Left renal pelvis (tissue), 4 donors: ENCODE measurements at regions not wholly inside any gene's neighbourhood (a gene's known extent, or its start where the extent isn't known, plus 50 kb on each side); places are given as distances from the start of the nearest gene placed in this dataset.
A peak's percentile ranks its signal among the peaks of the same experiment; 100 is the strongest.
"Not testable (repeated sequence)": the region's sequence is repeated elsewhere in the genome, so short reads cannot be mapped to it uniquely, and the experiment has no call there.

Experiments used
- DNase-seq, 4 donors: peaks; one replicate each; pipeline ENCODE4 v3.0.0-alpha.2; 2013; ENCODE audit warnings: low read depth in 4 of 4, low spot score in 3 of 4

GRCh38 chr3:125645616-125646015 is 50.3 kb upstream of the OSBPL11 start:
- no peak for DNase-seq

GRCh38 chr3:125646581-125646980 is 51.3 kb upstream of the OSBPL11 start:
- no peak for DNase-seq

GRCh38 chr3:125647318-125648014 is 52.2 kb upstream of the OSBPL11 start:
- no peak for DNase-seq

GRCh38 chr3:125651244-125651643 is 55.9 kb upstream of the OSBPL11 start:
- DNase-seq, result no peak

GRCh38 chr3:125652349-125652748 is 57.1 kb upstream of the OSBPL11 start:
- no peak for DNase-seq

- DNase-seq, result no peak
These were observed 59.2 kb upstream of the OSBPL11 start for GRCh38 chr3:125654526-125654925.

GRCh38 chr3:125662675-125663074 is 67.4 kb upstream of the OSBPL11 start:
- no peak for DNase-seq

GRCh38 chr3:125670352-125670751 is 75.1 kb upstream of the OSBPL11 start:
- DNase-seq, result no peak

GRCh38 chr3:125670945-125671344 is 75.6 kb upstream of the OSBPL11 start:
- DNase-seq, result no peak

GRCh38 chr3:125671461-125672243 is 76.4 kb upstream of the OSBPL11 start:
- DNase-seq, result no peak

- no peak for DNase-seq
These were observed 80.5 kb upstream of the OSBPL11 start for GRCh38 chr3:125675791-125676190.

GRCh38 chr3:125679258-125679657 is 84.0 kb upstream of the OSBPL11 start:
- DNase-seq, result no peak

GRCh38 chr3:125681146-125681545 is 85.8 kb upstream of the OSBPL11 start:
- no peak for DNase-seq

- not testable (repeated sequence) for DNase-seq
These were observed 86.6 kb upstream of the OSBPL11 start for GRCh38 chr3:125681906-125682305.

- DNase-seq, result not testable (repeated sequence)
These were observed 87.3 kb upstream of the OSBPL11 start for GRCh38 chr3:125682610-125683009.

- no peak for DNase-seq
These were observed 88.0 kb upstream of the OSBPL11 start for GRCh38 chr3:125683067-125683829.

- peak in 2 of 4 donors; percentile 8 to 11 for DNase-seq
These were observed 88.9 kb upstream of the OSBPL11 start for GRCh38 chr3:125684199-125684598.

GRCh38 chr3:125685741-125686140 is 90.4 kb upstream of the OSBPL11 start:
- DNase-seq, result not testable (repeated sequence)

GRCh38 chr3:125692361-125692760 is 97.1 kb upstream of the OSBPL11 start:
- DNase-seq, result no peak

- DNase-seq, result no peak
These were observed 98.6 kb upstream of the OSBPL11 start for GRCh38 chr3:125693887-125694286.

GRCh38 chr3:125694761-125695294 is 99.5 kb upstream of the OSBPL11 start:
- no peak for DNase-seq
